SK-N-SH (cell line): ENCODE measurements at regions not wholly inside any gene's neighbourhood (a gene's known extent, or its start where the extent isn't known, plus 50 kb on each side); places are given as distances from the start of the nearest gene placed in this dataset.

Experiments
- EZH2phosphoT487 ChIP-seq: fragments of 200-600 bp; sonication (generic); IDR thresholded peaks from 2 replicates; pipeline ENCODE4 v1.6.1; 2017; ENCODE audit warnings: low read depth, mixed run types, mild to moderate bottlenecking, antibody characterized with exemption, moderate library complexity, borderline replicate concordance
- RCOR1 ChIP-seq: fragments of 150-350 bp; IDR thresholded peaks from 2 replicates; pipeline ENCODE4 v1.6.1; 2017; ENCODE audit warnings: antibody characterized with exemption, low read length
- RFX5 ChIP-seq: IDR thresholded peaks from 2 replicates; pipeline ENCODE4 v1.6.1; 2012; ENCODE audit warnings: mild to moderate bottlenecking, improper control_type of control experiment, low read length
- RXRA ChIP-seq: IDR thresholded peaks from 2 replicates; pipeline ENCODE4 v1.4.0; 2012; ENCODE audit warnings: low read depth, mild to moderate bottlenecking, borderline replicate concordance
- SIN3A ChIP-seq: IDR thresholded peaks from 2 replicates; pipeline ENCODE4 v1.6.1; 2012; ENCODE audit warnings: low read depth, mild to moderate bottlenecking, low read length, moderate library complexity, borderline replicate concordance
- TF ChIP-seq, protein P1 (sequence below): fragments of 200-600 bp; sonication (generic); IDR thresholded peaks from 2 replicates; pipeline ENCODE4 v1.6.1; 2017; ENCODE audit warnings: antibody characterized with exemption, mild to moderate bottlenecking, moderate library complexity
- TF ChIP-seq, protein P2 (sequence below): IDR thresholded peaks from 2 replicates; pipeline ENCODE4 v1.4.0; 2012; ENCODE audit warnings: low read depth

DNA sequence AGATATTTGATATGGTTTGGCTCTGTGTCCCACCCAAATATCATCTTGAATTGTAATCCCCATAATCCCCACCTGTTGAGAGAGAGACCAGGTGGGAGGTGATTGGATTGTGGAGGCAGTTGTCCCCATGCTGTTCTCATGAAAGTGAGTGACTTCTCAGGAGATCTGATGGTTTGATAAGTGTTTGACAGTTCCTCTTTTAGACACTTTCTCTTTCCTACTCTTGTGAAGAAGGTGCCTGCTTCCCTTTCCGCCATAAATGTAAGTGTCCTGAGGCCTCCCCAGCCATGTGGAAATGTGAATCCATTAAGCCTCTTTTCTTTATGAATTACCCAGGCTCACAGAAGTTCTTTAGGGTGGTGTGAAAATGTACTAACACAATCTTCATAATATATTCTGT, 1404.0 kb upstream of the ADGRB3 start:
- TF ChIP-seq, protein P1, sequence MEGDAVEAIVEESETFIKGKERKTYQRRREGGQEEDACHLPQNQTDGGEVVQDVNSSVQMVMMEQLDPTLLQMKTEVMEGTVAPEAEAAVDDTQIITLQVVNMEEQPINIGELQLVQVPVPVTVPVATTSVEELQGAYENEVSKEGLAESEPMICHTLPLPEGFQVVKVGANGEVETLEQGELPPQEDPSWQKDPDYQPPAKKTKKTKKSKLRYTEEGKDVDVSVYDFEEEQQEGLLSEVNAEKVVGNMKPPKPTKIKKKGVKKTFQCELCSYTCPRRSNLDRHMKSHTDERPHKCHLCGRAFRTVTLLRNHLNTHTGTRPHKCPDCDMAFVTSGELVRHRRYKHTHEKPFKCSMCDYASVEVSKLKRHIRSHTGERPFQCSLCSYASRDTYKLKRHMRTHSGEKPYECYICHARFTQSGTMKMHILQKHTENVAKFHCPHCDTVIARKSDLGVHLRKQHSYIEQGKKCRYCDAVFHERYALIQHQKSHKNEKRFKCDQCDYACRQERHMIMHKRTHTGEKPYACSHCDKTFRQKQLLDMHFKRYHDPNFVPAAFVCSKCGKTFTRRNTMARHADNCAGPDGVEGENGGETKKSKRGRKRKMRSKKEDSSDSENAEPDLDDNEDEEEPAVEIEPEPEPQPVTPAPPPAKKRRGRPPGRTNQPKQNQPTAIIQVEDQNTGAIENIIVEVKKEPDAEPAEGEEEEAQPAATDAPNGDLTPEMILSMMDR: no peak
- TF ChIP-seq SIN3A (no peak), EZH2phosphoT487 (no peak), RCOR1 (no peak), RXRA (no peak), RFX5 (no peak)
- TF ChIP-seq, protein P2, sequence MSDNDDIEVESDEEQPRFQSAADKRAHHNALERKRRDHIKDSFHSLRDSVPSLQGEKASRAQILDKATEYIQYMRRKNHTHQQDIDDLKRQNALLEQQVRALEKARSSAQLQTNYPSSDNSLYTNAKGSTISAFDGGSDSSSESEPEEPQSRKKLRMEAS: no peak
